Fibroblast of villous mesenchyme (primary cell): ENCODE measurements at regions not wholly inside any gene's neighbourhood (a gene's known extent, or its start where the extent isn't known, plus 50 kb on each side); places are given as distances from the start of the nearest gene placed in this dataset.

Experiments
- DNase-seq: peaks from one replicate; pipeline ENCODE4 v3.0.0-alpha.2; 2010; ENCODE audit warnings: low read depth
- H3K4me3 ChIP-seq: 2 replicates; pipeline ENCODE4 v1.5.1; 2011; ENCODE audit warnings: low read depth, mild to moderate bottlenecking, low read length
- TF ChIP-seq, protein P1 (sequence below): IDR thresholded peaks from 2 replicates; pipeline ENCODE4 v1.5.1; 2012; ENCODE audit warnings: low read depth, mild to moderate bottlenecking, low read length; ENCODE audit not compliant: insufficient read depth

DNA sequence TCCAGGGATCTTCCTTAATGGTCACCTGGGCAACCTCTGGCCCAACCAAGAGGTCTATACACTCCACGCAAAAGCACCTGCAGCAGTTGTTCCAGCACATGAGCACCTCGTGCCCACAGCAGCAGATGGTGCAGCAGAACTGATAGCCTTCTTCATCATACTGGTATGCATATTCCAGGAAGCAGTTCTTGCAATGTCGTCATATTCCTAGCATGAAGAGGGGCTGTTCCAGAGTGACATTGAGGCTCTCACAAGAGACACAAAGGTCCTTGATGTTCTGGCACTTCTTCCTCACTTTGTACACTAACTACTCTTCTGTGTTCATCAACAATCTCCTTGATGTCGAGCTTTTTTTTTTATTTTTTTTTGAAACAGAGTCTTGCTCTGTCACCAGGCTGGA lies 386.2 kb downstream of the MEIS1 start:
- H3K4me3 ChIP-seq, result no peak overlapping the region
- DNase-seq, result no peak
- TF ChIP-seq, protein P1, sequence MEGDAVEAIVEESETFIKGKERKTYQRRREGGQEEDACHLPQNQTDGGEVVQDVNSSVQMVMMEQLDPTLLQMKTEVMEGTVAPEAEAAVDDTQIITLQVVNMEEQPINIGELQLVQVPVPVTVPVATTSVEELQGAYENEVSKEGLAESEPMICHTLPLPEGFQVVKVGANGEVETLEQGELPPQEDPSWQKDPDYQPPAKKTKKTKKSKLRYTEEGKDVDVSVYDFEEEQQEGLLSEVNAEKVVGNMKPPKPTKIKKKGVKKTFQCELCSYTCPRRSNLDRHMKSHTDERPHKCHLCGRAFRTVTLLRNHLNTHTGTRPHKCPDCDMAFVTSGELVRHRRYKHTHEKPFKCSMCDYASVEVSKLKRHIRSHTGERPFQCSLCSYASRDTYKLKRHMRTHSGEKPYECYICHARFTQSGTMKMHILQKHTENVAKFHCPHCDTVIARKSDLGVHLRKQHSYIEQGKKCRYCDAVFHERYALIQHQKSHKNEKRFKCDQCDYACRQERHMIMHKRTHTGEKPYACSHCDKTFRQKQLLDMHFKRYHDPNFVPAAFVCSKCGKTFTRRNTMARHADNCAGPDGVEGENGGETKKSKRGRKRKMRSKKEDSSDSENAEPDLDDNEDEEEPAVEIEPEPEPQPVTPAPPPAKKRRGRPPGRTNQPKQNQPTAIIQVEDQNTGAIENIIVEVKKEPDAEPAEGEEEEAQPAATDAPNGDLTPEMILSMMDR, result no peak

DNA sequence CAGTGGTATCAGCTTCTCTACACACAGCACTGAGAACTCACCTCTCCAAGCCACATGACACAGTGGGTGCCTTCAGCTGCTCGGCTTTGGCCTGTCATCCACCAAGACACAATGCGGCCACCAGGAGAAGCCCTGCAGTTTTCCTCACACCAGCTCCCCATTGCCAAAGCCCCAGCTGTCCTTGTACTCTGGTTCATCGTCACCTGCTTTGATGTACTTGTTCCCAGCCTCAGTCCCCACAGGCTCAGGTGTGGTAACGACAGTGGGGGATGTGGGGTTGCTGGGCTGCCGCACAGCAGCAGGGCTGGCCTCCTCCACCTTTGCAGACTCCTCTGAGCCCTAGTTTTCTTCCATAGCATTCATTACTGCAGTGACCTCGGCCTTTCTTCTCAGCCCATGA lies 387.3 kb downstream of the MEIS1 start:
- no peak overlapping the region for H3K4me3 ChIP-seq
- TF ChIP-seq, protein P1, result no peak
- DNase-seq, result no peak

GRCh38 chr2:66824926-66825325 lies 390.0 kb downstream of the MEIS1 start:
- TF ChIP-seq, protein P1, result no peak
- no peak for DNase-seq
- H3K4me3 ChIP-seq, result no peak overlapping the region

DNA sequence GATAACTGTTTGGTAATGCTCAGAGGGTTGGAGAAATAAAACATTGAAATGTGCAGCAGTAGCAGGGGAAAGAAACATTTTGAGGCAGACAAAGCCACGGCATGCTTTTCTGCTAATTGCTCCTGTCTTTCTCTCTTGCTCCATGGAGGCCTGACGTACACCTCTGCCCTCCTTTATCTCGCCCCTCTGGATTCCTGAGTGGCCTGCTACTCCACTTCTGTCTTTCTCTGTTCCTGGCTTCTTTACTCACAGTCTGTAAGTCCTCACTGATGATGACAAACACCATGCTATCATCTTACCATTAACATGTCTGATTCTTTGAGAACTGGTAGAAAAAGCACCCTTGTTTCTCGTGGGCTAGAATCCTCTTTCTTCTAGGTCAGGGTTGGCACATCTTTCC lies 392.9 kb downstream of the MEIS1 start:
- no peak for DNase-seq
- H3K4me3 ChIP-seq, result no peak overlapping the region
- TF ChIP-seq, protein P1, result no peak

GRCh38 chr2:66828876-66829275 lies 394.0 kb downstream of the MEIS1 start:
- H3K4me3 ChIP-seq, result no peak overlapping the region
- TF ChIP-seq, protein P1, result no peak
- DNase-seq, result no peak

DNA sequence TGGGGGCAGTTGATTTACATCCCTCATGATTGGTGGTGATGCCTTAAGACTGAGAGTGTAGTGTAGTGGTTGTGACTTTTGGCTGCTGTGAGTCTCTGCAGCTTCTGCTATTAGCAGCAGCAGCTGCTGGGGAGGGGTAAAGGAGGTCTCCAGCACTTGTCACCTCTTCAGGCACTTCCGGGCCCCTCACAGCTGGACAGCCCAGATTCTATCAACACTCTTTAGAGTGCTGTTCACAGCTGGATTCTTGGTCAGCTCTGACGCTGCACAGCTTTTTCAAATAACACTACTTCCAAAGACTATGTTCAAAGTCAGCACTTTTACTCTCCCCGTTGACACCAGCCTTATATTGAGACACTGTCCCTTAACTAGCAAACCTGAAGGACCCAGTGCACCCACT lies 396.0 kb downstream of the MEIS1 start:
- no peak for DNase-seq
- H3K4me3 ChIP-seq, result no peak overlapping the region
- TF ChIP-seq, protein P1, result no peak

GRCh38 chr2:66832646-66833435 lies 397.9 kb downstream of the MEIS1 start:
- no peak for DNase-seq
- no peak overlapping the region for H3K4me3 ChIP-seq
- TF ChIP-seq, protein P1, result no peak
